K562 (cell line): ENCODE measurements at regions not wholly inside any gene's neighbourhood (a gene's known extent, or its start where the extent isn't known, plus 50 kb on each side); places are given as distances from the start of the nearest gene placed in this dataset.

Experiments used
- ATAC-seq: fragments of 200-7000 bp; cut with Tn5 transposase; 3 replicates; pipeline ENCODE4 v1.9.1; 2020; ENCODE audit warnings: moderate library complexity
- BruUV-seq: library from RNA; stranded (reverse); fragments of 400-500 nt; replicated peaks from 2 replicates; lab custom pipeline; 2021; lab: Mats Ljungman, UMichigan
- CTCF ChIA-PET: fragments of 300-600 bp; formaldehyde crosslinking; extraction: SDS; loops from one replicate; lab custom pipeline; 2021; ENCODE audit warnings: low intra/inter-chr PET ratio; lab: Yijun Ruan, JAX
- POLR2A ChIA-PET: fragments of 300-600, 350-650 bp; sonication (Branson Sonifier 250); formaldehyde crosslinking; extraction: SDS; loops from one replicate; lab custom pipeline; 2021; ENCODE audit warnings: antibody characterized with exemption, inconsistent platforms; lab: Yijun Ruan, JAX
- DNase-seq, 4 experiments: peaks; one replicate each; pipeline versions ENCODE4 v3.0.0 to v3.0.0-alpha.2; 2011 to 2018; ENCODE audit warnings: low spot score in 3 of 4, mixed read lengths in 3 of 4; ENCODE audit errors: extremely low read depth in 1 of 4
- FAIRE-seq: peaks from 2 replicates; lab custom pipeline; 2011; peaks lifted over from hg19 to GRCh38; lab: Jason Lieb, UNC
- H2AFZ ChIP-seq: 2 replicates; pipeline ENCODE4 v1.6.0; 2011; ENCODE audit warnings: low read depth, low read length, control low read depth, inconsistent platforms
- H3K27ac ChIP-seq: fragments of 200-600 bp; 3 replicates; pipeline ENCODE4 v1.8.0; 2011; ENCODE audit warnings: low read depth, mild to moderate bottlenecking, control low read depth, inconsistent platforms, low read length, moderate library complexity, mixed read lengths; ENCODE audit errors: extremely low read depth
- H3K27me3 ChIP-seq, 2 experiments: fragments of 300-600 bp in 1 of 2; 2 replicates in 1 of 2; 3 replicates in 1 of 2; pipeline versions ENCODE4 v1.6.0 to v1.8.0; 2011; ENCODE audit warnings: inconsistent platforms in 2 of 2, low read length in 2 of 2, mild to moderate bottlenecking in 1 of 2, mixed read lengths in 1 of 2, moderate library complexity in 1 of 2; ENCODE audit not compliant: control insufficient read depth in 2 of 2, insufficient read depth in 2 of 2
- H3K36me3 ChIP-seq: fragments of 300-600 bp; 3 replicates; pipeline ENCODE4 v1.8.0; 2011; ENCODE audit warnings: mild to moderate bottlenecking, low read length, inconsistent platforms; ENCODE audit not compliant: control insufficient read depth, insufficient read depth
- H3K4me1 ChIP-seq, 2 experiments: fragments of 200-600 bp in 1 of 2; replicated peaks in 1 of 2; 2 replicates in 1 of 2; 3 replicates in 1 of 2; pipeline versions ENCODE4 v1.5.1 to v1.8.0; 2011; ENCODE audit warnings: inconsistent platforms in 2 of 2, low read length in 2 of 2, mild to moderate bottlenecking in 1 of 2, mixed read lengths in 1 of 2, moderate library complexity in 1 of 2; ENCODE audit not compliant: control insufficient read depth in 2 of 2, insufficient read depth in 2 of 2
- H3K4me2 ChIP-seq: 2 replicates; pipeline ENCODE4 v1.6.1; 2011; ENCODE audit warnings: low read length, control low read depth, inconsistent platforms, mixed read lengths; ENCODE audit not compliant: insufficient read depth
- H3K4me3 ChIP-seq: fragments of 200-600 bp; sonication (generic), shearing (Covaris generic); 2 replicates; pipeline ENCODE4 v1.5.1; 2016; ENCODE audit warnings: control low read depth, inconsistent platforms
- H3K79me2 ChIP-seq: fragments of 200-600 bp; 3 replicates; pipeline ENCODE4 v1.8.0; 2011; ENCODE audit warnings: low read length, inconsistent platforms; ENCODE audit not compliant: control insufficient read depth, insufficient read depth
- H3K9ac ChIP-seq, 2 experiments: 2 replicates each; pipeline versions ENCODE4 v1.6.0 to v1.6.1; 2011; ENCODE audit warnings: low read depth in 2 of 2, low read length in 2 of 2, control low read depth in 1 of 2, inconsistent platforms in 1 of 2, mild to moderate bottlenecking in 1 of 2, mixed read lengths in 1 of 2; ENCODE audit not compliant: insufficient read depth in 1 of 2
- H3K9me1 ChIP-seq: one replicate; pipeline ENCODE4 v1.6.0; 2011; ENCODE audit warnings: inconsistent platforms, mild to moderate bottlenecking, low read length, moderate library complexity; ENCODE audit not compliant: control insufficient read depth, insufficient read depth
- H3K9me3 ChIP-seq: replicated peaks from 2 replicates; pipeline ENCODE4 v1.5.1; 2011; ENCODE audit warnings: low read depth, low read length, inconsistent platforms; ENCODE audit not compliant: control insufficient read depth, insufficient read depth
- H4K20me1 ChIP-seq: replicated peaks from 2 replicates; pipeline ENCODE4 v1.6.1; 2011; ENCODE audit warnings: low read length, inconsistent platforms, mixed read lengths; ENCODE audit not compliant: control insufficient read depth, insufficient read depth
- KAT7 ChIP-seq: sonication (generic); formaldehyde crosslinking; IDR thresholded peaks from 2 replicates; pipeline ENCODE4 v1.8.0; 2022; ENCODE audit warnings: missing genetic modification reagents, mild to moderate bottlenecking, borderline replicate concordance
- MTA3 ChIP-seq: fragments of 450-650 bp; formaldehyde crosslinking; IDR thresholded peaks from 2 replicates; pipeline ENCODE4 v1.6.1; 2017; ENCODE audit warnings: mild to moderate bottlenecking, borderline replicate concordance
- NFE2 ChIP-seq: IDR thresholded peaks from 2 replicates; pipeline ENCODE4 v1.6.1; 2014; ENCODE audit warnings: antibody characterized with exemption, low read depth
- RFX7 ChIP-seq: fragments of 250-450 bp; sonication (Bioruptor Pico); IDR thresholded peaks from 2 replicates; pipeline ENCODE4 v1.5.1; 2021; ENCODE audit warnings: mild to moderate bottlenecking
- SIRT6 ChIP-seq: IDR thresholded peaks from one replicate; pipeline ENCODE4 v1.6.1; 2012; ENCODE audit warnings: low read depth, mild to moderate bottlenecking, control low read depth, inconsistent platforms, low read length, moderate library complexity
- SMARCA4 ChIP-seq: fragments of 450-650 bp; IDR thresholded peaks from 2 replicates; pipeline ENCODE4 v1.6.1; 2016
- SRSF1 ChIP-seq: fragments of 200-400 bp; formaldehyde crosslinking; IDR thresholded peaks from 2 replicates; pipeline ENCODE4 v1.6.1; 2017; ENCODE audit warnings: mild to moderate bottlenecking, low read depth, low read length, moderate library complexity
- TFAM ChIP-seq: fragments of 250-450 bp; sonication (Bioruptor Pico); conservative IDR thresholded peaks from 2 replicates; pipeline ENCODE4 v1.5.0; 2021; ENCODE audit warnings: mild to moderate bottlenecking, moderate library complexity
- ZBTB43 ChIP-seq: sonication (generic); formaldehyde crosslinking; IDR thresholded peaks from 2 replicates; pipeline ENCODE4 v1.8.0; 2023; ENCODE audit warnings: mild to moderate bottlenecking, missing genetic modification reagents
- ZNF134 ChIP-seq: fragments of 250-450 bp; sonication (Bioruptor Pico); conservative IDR thresholded peaks from 2 replicates; pipeline ENCODE4 v1.4.0; 2020
- ZNF282 ChIP-seq: sonication (generic); formaldehyde crosslinking; IDR thresholded peaks from 2 replicates; pipeline ENCODE4 v1.8.1; 2023; ENCODE audit warnings: missing genetic modification reagents
- ZNF316 ChIP-seq: fragments of 450-650 bp; IDR thresholded peaks from 2 replicates; pipeline ENCODE4 v1.6.1; 2016
- ZNF551 ChIP-seq: fragments of 250-450 bp; sonication (Bioruptor Pico); IDR thresholded peaks from 2 replicates; pipeline ENCODE4 v1.5.0; 2021; ENCODE audit warnings: mild to moderate bottlenecking, moderate library complexity
- ZNF778 ChIP-seq: fragments of 450-650 bp; formaldehyde crosslinking; IDR thresholded peaks from 2 replicates; pipeline ENCODE4 v1.4.0; 2020; ENCODE audit warnings: mild to moderate bottlenecking, moderate library complexity
- WGBS: fragments of 100-300 bp; shearing (Covaris generic); methylation state at CpG from one replicate; pipeline ENCODE4 v1.1.6; 2016; ENCODE audit warnings: low coverage, mixed read lengths; ENCODE audit not compliant: insufficient coverage; ENCODE audit errors: missing lambda C conversion rate; 5-methylcytosine and 5-hydroxymethylcytosine counted together
- in situ Hi-C: fragments of 300-500 bp; cut with MboI; formaldehyde crosslinking; loops from 4 replicates; pipeline ENCODE4 v1.15.0; 2018; ENCODE audit warnings: inconsistent platforms, mixed read lengths
- intact Hi-C: fragments of 100-400 bp; cut with micrococcal nuclease; formaldehyde crosslinking; loops from 2 replicates; pipeline ENCODE4 v1.14.2; 2022
- TF ChIP-seq, protein P1 (sequence below): fragments of 450-650 bp; IDR thresholded peaks from 2 replicates; pipeline ENCODE4 v1.6.1; 2018; ENCODE audit not compliant: partially characterized antibody
- TF ChIP-seq, protein P2 (sequence below), 2 experiments: IDR thresholded peaks; 2 replicates each; pipeline ENCODE4 v1.6.1; 2012; ENCODE audit warnings: improper control_type of control experiment in 2 of 2, low read depth in 2 of 2, low read length in 2 of 2, borderline replicate concordance in 1 of 2

GRCh38 chr9:91029650-91030361, 228.2 kb downstream of the SYK start (continued):
- TF ChIP-seq, protein P1, sequence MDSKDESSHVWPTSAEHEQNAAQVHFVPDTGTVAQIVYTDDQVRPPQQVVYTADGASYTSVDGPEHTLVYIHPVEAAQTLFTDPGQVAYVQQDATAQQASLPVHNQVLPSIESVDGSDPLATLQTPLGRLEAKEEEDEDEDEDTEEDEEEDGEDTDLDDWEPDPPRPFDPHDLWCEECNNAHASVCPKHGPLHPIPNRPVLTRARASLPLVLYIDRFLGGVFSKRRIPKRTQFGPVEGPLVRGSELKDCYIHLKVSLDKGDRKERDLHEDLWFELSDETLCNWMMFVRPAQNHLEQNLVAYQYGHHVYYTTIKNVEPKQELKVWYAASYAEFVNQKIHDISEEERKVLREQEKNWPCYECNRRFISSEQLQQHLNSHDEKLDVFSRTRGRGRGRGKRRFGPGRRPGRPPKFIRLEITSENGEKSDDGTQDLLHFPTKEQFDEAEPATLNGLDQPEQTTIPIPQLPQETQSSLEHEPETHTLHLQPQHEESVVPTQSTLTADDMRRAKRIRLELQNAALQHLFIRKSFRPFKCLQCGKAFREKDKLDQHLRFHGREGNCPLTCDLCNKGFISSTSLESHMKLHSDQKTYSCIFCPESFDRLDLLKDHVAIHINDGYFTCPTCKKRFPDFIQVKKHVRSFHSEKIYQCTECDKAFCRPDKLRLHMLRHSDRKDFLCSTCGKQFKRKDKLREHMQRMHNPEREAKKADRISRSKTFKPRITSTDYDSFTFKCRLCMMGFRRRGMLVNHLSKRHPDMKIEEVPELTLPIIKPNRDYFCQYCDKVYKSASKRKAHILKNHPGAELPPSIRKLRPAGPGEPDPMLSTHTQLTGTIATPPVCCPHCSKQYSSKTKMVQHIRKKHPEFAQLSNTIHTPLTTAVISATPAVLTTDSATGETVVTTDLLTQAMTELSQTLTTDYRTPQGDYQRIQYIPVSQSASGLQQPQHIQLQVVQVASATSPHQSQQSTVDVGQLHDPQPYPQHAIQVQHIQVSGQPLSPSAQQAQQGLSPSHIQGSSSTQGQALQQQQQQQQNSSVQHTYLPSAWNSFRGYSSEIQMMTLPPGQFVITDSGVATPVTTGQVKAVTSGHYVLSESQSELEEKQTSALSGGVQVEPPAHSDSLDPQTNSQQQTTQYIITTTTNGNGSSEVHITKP = no peak
- TF ChIP-seq MTA3 (no peak), ZNF134 (no peak)

- Histone ChIP-seq H3K36me3 (no peaks in the 10 kb centered on the region), H3K9me3 (no peaks in the 10 kb centered on the region), H2AFZ (no peak overlapping the region), H3K79me2 (no peaks in the 10 kb centered on the region), H4K20me1 (no peaks in the 10 kb centered on the region), H3K4me2 (no peak overlapping the region), H3K27me3 (peaks cover 0 to 48% of the 10 kb centered on the region in 2 experiments; a peak in 3 of 5 replicates), H3K9ac (no peak overlapping the region), H3K9me1 (no peaks in the 10 kb centered on the region), H3K27ac (no peak overlapping the region), H3K4me1 (peaks cover 0 to 6% of the 10 kb centered on the region in 2 experiments; a peak in 2 of 5 replicates), H3K4me3 (no peak overlapping the region)
- 1% methylated on average over 6 of the region's 7 CpGs for WGBS
- CTCF ChIA-PET = no interaction called here
- FAIRE-seq (no peak), ATAC-seq (no peak), DNase-seq (no peak)
- in situ Hi-C loops = loop anchor here (5.0 kb wide), 1 partner anchor 395 kb away; no protein-coding TSS in a partner anchor
- no TSS peak for BruUV-seq
- intact Hi-C loops = loop anchor here (10.0 kb wide), 2 partner anchors 117 to 643 kb away; no protein-coding TSS in a partner anchor
- POLR2A ChIA-PET = no interaction called here
- no peak for TF ChIP-seq ZNF316
- no peak for TF ChIP-seq TFAM (CRISPR knock-in tag)
- no peak for TF ChIP-seq ZBTB43
- TF ChIP-seq KAT7 (CRISPR knock-in tag) = no peak
- no peak for TF ChIP-seq NFE2
- TF ChIP-seq ZNF282 (CRISPR knock-in tag) = no peak
- no peak for TF ChIP-seq ZNF778
- no peak for TF ChIP-seq ZNF551
- no peak for TF ChIP-seq SRSF1
- TF ChIP-seq RFX7 = no peak
- TF ChIP-seq SIRT6 = no peak
- TF ChIP-seq, protein P2, sequence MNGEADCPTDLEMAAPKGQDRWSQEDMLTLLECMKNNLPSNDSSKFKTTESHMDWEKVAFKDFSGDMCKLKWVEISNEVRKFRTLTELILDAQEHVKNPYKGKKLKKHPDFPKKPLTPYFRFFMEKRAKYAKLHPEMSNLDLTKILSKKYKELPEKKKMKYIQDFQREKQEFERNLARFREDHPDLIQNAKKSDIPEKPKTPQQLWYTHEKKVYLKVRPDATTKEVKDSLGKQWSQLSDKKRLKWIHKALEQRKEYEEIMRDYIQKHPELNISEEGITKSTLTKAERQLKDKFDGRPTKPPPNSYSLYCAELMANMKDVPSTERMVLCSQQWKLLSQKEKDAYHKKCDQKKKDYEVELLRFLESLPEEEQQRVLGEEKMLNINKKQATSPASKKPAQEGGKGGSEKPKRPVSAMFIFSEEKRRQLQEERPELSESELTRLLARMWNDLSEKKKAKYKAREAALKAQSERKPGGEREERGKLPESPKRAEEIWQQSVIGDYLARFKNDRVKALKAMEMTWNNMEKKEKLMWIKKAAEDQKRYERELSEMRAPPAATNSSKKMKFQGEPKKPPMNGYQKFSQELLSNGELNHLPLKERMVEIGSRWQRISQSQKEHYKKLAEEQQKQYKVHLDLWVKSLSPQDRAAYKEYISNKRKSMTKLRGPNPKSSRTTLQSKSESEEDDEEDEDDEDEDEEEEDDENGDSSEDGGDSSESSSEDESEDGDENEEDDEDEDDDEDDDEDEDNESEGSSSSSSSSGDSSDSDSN (IDR thresholded peaks at IDR 0.05; ENCODE audit: borderline replicate concordance in 1 of 2, low read depth in 2 of 2, low read length in 2 of 2) = no peak
- TF ChIP-seq SMARCA4 = no peak
Observed at GRCh38 chr9:91032121-91032531, 230.5 kb downstream of the SYK start.
